ENCODE measurements at regions not wholly inside any gene's neighbourhood (a gene's known extent, or its start where the extent isn't known, plus 50 kb on each side); places are given as distances from the start of the nearest gene placed in this dataset.

- TF ChIP-seq AFF4 (CRISPR knock-in tag; IDR thresholded peaks at IDR 0.05; ENCODE audit: borderline replicate concordance) (no peak), RORB (CRISPR knock-in tag; IDR thresholded peaks at IDR 0.05) (no peak), TEAD1 (CRISPR knock-in tag; IDR thresholded peaks at IDR 0.05) (no peak), KAT7 (CRISPR knock-in tag; IDR thresholded peaks at IDR 0.05; ENCODE audit: borderline replicate concordance) (no peak)
Measured at GRCh38 chr1:230016159-230016558, 50.9 kb upstream of the GALNT2 start (continued).
